IMR-90 (cell line): ENCODE measurements at regions not wholly inside any gene's neighbourhood (a gene's known extent, or its start where the extent isn't known, plus 50 kb on each side); places are given as distances from the start of the nearest gene placed in this dataset.

Experiments
- ATAC-seq: fragments of 200-7000 bp; cut with Tn5 transposase; 2 replicates; pipeline ENCODE4 v1.9.1; 2020; ENCODE audit warnings: low read depth, mild to moderate bottlenecking, moderate library complexity
- BruUV-seq: library from RNA; stranded (reverse); fragments of 400-500 nt; replicated peaks from 2 replicates; lab custom pipeline; 2021; lab: Mats Ljungman, UMichigan
- CTCF ChIA-PET: fragments of 300-600 bp; formaldehyde crosslinking; extraction: SDS; loops from one replicate; lab custom pipeline; 2021; ENCODE audit warnings: antibody characterized with exemption; lab: Yijun Ruan, JAX
- POLR2A ChIA-PET: fragments of 300-600 bp; sonication (Branson Sonifier 250); formaldehyde crosslinking; loops from one replicate; lab custom pipeline; 2022; ENCODE audit warnings: antibody characterized with exemption; ENCODE audit not compliant: unreplicated experiment; lab: Charles Lee
- DNase-seq: peaks from one replicate; pipeline ENCODE4 v3.0.0; 2013
- H2AFZ ChIP-seq: replicated peaks from 2 replicates; pipeline ENCODE3; 2013; ENCODE audit warnings: low read length, mild to moderate bottlenecking; ENCODE audit not compliant: poor library complexity
- H2AK5ac ChIP-seq: 2 replicates; pipeline ENCODE4 v1.6.1; 2013; ENCODE audit warnings: low read depth, low read length, inconsistent platforms
- H2AK9ac ChIP-seq: replicated peaks from 2 replicates; pipeline ENCODE3; 2013; ENCODE audit warnings: mild to moderate bottlenecking, low read depth, low read length, moderate library complexity; ENCODE audit not compliant: poor library complexity
- H2BK120ac ChIP-seq: 2 replicates; pipeline ENCODE4 v1.6.1; 2013; ENCODE audit warnings: low read depth, low read length, inconsistent platforms
- H2BK15ac ChIP-seq: 3 replicates; pipeline ENCODE4 v1.6.1; 2013; ENCODE audit warnings: low read depth, low read length, inconsistent platforms
- H2BK20ac ChIP-seq: 2 replicates; pipeline ENCODE4 v1.6.1; 2013; ENCODE audit warnings: low read depth, mild to moderate bottlenecking, inconsistent platforms, low read length, moderate library complexity
- H2BK5ac ChIP-seq: 2 replicates; pipeline ENCODE4 v1.6.1; 2013; ENCODE audit warnings: mild to moderate bottlenecking, low read depth, low read length, inconsistent platforms; ENCODE audit not compliant: poor library complexity, severe bottlenecking
- H3K14ac ChIP-seq: replicated peaks from 2 replicates; pipeline ENCODE4 v1.6.1; 2013; ENCODE audit warnings: low read depth, low read length, inconsistent platforms
- H3K18ac ChIP-seq: 2 replicates; pipeline ENCODE4 v1.6.1; 2013; ENCODE audit warnings: low read depth, low read length, control low read depth
- H3K23ac ChIP-seq: 2 replicates; pipeline ENCODE4 v1.6.1; 2013; ENCODE audit warnings: low read depth, low read length, inconsistent platforms
- H3K27ac ChIP-seq: 2 replicates; pipeline ENCODE4 v1.5.1; 2013; ENCODE audit warnings: mild to moderate bottlenecking, control low read depth, low read length; ENCODE audit not compliant: insufficient read depth
- H3K27me3 ChIP-seq: 2 replicates; pipeline ENCODE4 v1.6.1; 2013; ENCODE audit warnings: low read length; ENCODE audit not compliant: control insufficient read depth, insufficient read depth
- H3K36me3 ChIP-seq: 2 replicates; pipeline ENCODE4 v1.6.1; 2013; ENCODE audit warnings: low read length, mixed read lengths; ENCODE audit not compliant: control insufficient read depth, insufficient read depth
- H3K4ac ChIP-seq: 2 replicates; pipeline ENCODE4 v1.6.1; 2013; ENCODE audit warnings: low read depth, low read length, inconsistent platforms
- H3K4me1 ChIP-seq: 2 replicates; pipeline ENCODE4 v1.6.1; 2013; ENCODE audit warnings: low read length, mixed read lengths; ENCODE audit not compliant: control insufficient read depth, insufficient read depth
- H3K4me2 ChIP-seq: 2 replicates; pipeline ENCODE4 v1.6.1; 2013; ENCODE audit warnings: low read depth, mild to moderate bottlenecking, control low read depth, low read length, moderate library complexity
- H3K4me3 ChIP-seq: 2 replicates; pipeline ENCODE4 v1.5.1; 2013; ENCODE audit warnings: low read depth, mild to moderate bottlenecking, control low read depth, low read length, moderate library complexity; ENCODE audit not compliant: insufficient read depth
- H3K56ac ChIP-seq: 2 replicates; pipeline ENCODE4 v1.6.1; 2013; ENCODE audit warnings: low read length, inconsistent platforms; ENCODE audit not compliant: insufficient read depth; ENCODE audit errors: extremely low read depth
- H3K79me1 ChIP-seq, 2 experiments: 2 replicates each; pipeline ENCODE4 v1.6.1; 2013; ENCODE audit warnings: low read length in 2 of 2, inconsistent platforms in 1 of 2, low read depth in 1 of 2
- H3K9ac ChIP-seq: 2 replicates; pipeline ENCODE4 v1.6.1; 2013; ENCODE audit warnings: low read depth, low read length, control low read depth
- H3K9me1 ChIP-seq: 2 replicates; pipeline ENCODE4 v1.6.1; 2013; ENCODE audit warnings: low read length, inconsistent platforms; ENCODE audit not compliant: insufficient read depth
- H3K9me3 ChIP-seq: 2 replicates; pipeline ENCODE4 v1.6.1; 2013; ENCODE audit warnings: low read length; ENCODE audit not compliant: control insufficient read depth, insufficient read depth
- H4K20me1 ChIP-seq: 2 replicates; pipeline ENCODE4 v1.6.1; 2013; ENCODE audit warnings: low read length, inconsistent platforms; ENCODE audit not compliant: insufficient read depth
- H4K5ac ChIP-seq: 2 replicates; pipeline ENCODE4 v1.6.1; 2013; ENCODE audit warnings: mild to moderate bottlenecking, low read depth, low read length, control low read depth
- H4K8ac ChIP-seq, 2 experiments: 2 replicates each; pipeline ENCODE4 v1.6.1; 2013; ENCODE audit warnings: low read depth in 2 of 2, low read length in 2 of 2, control low read depth in 1 of 2, inconsistent platforms in 1 of 2
- H4K91ac ChIP-seq: 2 replicates; pipeline ENCODE4 v1.6.1; 2013; ENCODE audit warnings: low read depth, low read length, inconsistent platforms; ENCODE audit not compliant: insufficient read depth
- BHLHE40 ChIP-seq: fragments of 150-350 bp; IDR thresholded peaks from 2 replicates; pipeline ENCODE4 v1.6.1; 2016; ENCODE audit warnings: mild to moderate bottlenecking, low read depth, low read length
- CTCF ChIP-seq: conservative IDR thresholded peaks from 2 replicates; pipeline ENCODE4 v1.5.1; 2012; ENCODE audit warnings: mild to moderate bottlenecking, low read depth, low read length, improper control_type of control experiment
- ELK1 ChIP-seq: fragments of 150-350 bp; IDR thresholded peaks from 2 replicates; pipeline ENCODE4 v1.6.1; 2016; ENCODE audit warnings: low read depth, mild to moderate bottlenecking, low read length, moderate library complexity, borderline replicate concordance
- FOS ChIP-seq: fragments of 150-350 bp; IDR thresholded peaks from 2 replicates; pipeline ENCODE4 v1.6.1; 2016; ENCODE audit warnings: low read depth, low read length
- MAFK ChIP-seq: IDR thresholded peaks from 2 replicates; pipeline ENCODE4 v1.6.1; 2012; ENCODE audit warnings: low read depth, low read length, improper control_type of control experiment
- MAZ ChIP-seq: IDR thresholded peaks from 2 replicates; pipeline ENCODE4 v1.6.1; 2012; ENCODE audit warnings: low read depth, mild to moderate bottlenecking, low read length, improper control_type of control experiment, moderate library complexity, borderline replicate concordance
- NFE2L2 ChIP-seq: fragments of 150-350 bp; IDR thresholded peaks from 2 replicates; pipeline ENCODE4 v1.6.1; 2016; ENCODE audit warnings: low read depth, mild to moderate bottlenecking, low read length
- RAD21 ChIP-seq: IDR thresholded peaks from 2 replicates; pipeline ENCODE4 v1.6.1; 2012; ENCODE audit warnings: low read length, improper control_type of control experiment
- RCOR1 ChIP-seq: IDR thresholded peaks from 2 replicates; pipeline ENCODE4 v1.6.1; 2012; ENCODE audit warnings: mild to moderate bottlenecking, low read length, improper control_type of control experiment; ENCODE audit not compliant: insufficient replicate concordance
- RFX5 ChIP-seq: IDR thresholded peaks from 2 replicates; pipeline ENCODE4 v1.8.0; 2012; ENCODE audit warnings: low read depth, mild to moderate bottlenecking, low read length, moderate library complexity
- USF2 ChIP-seq: fragments of 150-350 bp; IDR thresholded peaks from 2 replicates; pipeline ENCODE4 v1.6.1; 2017; ENCODE audit warnings: mild to moderate bottlenecking, antibody characterized with exemption, low read length, low read depth
- WGBS, 2 experiments: methylation state at CpG; one replicate each; pipeline versions ENCODE4 v1.1.5 to v1.1.7; 2013; ENCODE audit warnings: missing lambda C conversion rate in 2 of 2; ENCODE audit not compliant: insufficient read length in 1 of 2; ENCODE audit errors: extremely low coverage in 2 of 2; 5-methylcytosine and 5-hydroxymethylcytosine counted together
- dilution Hi-C: fragments of 300-500 bp; cut with HindIII; formaldehyde crosslinking; loops from one replicate; pipeline ENCODE4 v1.14.3; 2018; ENCODE audit warnings: low sequenced_read_pairs; ENCODE audit not compliant: unreplicated experiment
- in situ Hi-C: fragments of 300-500 bp; cut with MboI; formaldehyde crosslinking; loops from 3 replicates; pipeline ENCODE4 v1.14.3; 2019; ENCODE audit warnings: low sequenced_read_pairs, inconsistent platforms, mixed read lengths
- intact Hi-C: fragments of 100-400 bp; cut with micrococcal nuclease; formaldehyde crosslinking; loops from 2 replicates; pipeline ENCODE4 v1.10.0; 2022

- H3K36me3 ChIP-seq: no peaks in the 10 kb centered on the region
- H3K9ac ChIP-seq: no peak overlapping the region
- no peaks in the 10 kb centered on the region for H4K20me1 ChIP-seq
- no CpG with 5 or more reads among the region's 3 CpGs for WGBS, 2 experiments
- H4K8ac ChIP-seq: peak overlapping the region; percentile 47 to 57; a peak in 3 of 4 replicates
- DNase-seq (peak; percentile 63), ATAC-seq (peak; percentile 90)
- H3K4me1 ChIP-seq: peaks cover 8% of the 10 kb centered on the region; the same call in 1 of the 2 replicates
- BruUV-seq: no TSS peak
- H3K4me2 ChIP-seq: no peak overlapping the region
- H3K4ac ChIP-seq: peak overlapping the region; percentile 55
- no peak overlapping the region for H2AFZ ChIP-seq
- H3K27ac ChIP-seq: no peak overlapping the region
- peak overlapping the region; percentile 74; the same call in 1 of the 2 replicates for H2AK5ac ChIP-seq
- POLR2A ChIA-PET: no interaction called here
- TF ChIP-seq CTCF: no peak
- no peak for TF ChIP-seq RAD21
- TF ChIP-seq ELK1: no peak
- no peak for TF ChIP-seq NFE2L2
- no peak for TF ChIP-seq RFX5
- TF ChIP-seq MAZ: no peak
- TF ChIP-seq USF2: no peak
- no peak for TF ChIP-seq MAFK
- no peak for TF ChIP-seq FOS
- no peak for TF ChIP-seq BHLHE40
- no peak for TF ChIP-seq RCOR1
- H2BK15ac ChIP-seq: peak overlapping the region; percentile 69
- dilution Hi-C loops: no loop called here
- CTCF ChIA-PET: interaction anchor here (1.2 kb wide), 1 partner anchor 9 kb away, joined by 3 read pairs; no protein-coding TSS in a partner anchor
- H2BK20ac ChIP-seq: peak overlapping the region; percentile 45
- intact Hi-C loops: loop anchor here (5.0 kb wide), 1 partner anchor 71 kb away; no protein-coding TSS in a partner anchor
- no peak overlapping the region for H2BK5ac ChIP-seq
- H3K9me3 ChIP-seq: no peaks in the 10 kb centered on the region; the same call in 1 of the 2 replicates
- peak overlapping the region; percentile 48; the same call in 1 of the 2 replicates for H3K14ac ChIP-seq
- in situ Hi-C loops: no loop called here
- H3K56ac ChIP-seq: no peak overlapping the region
- H3K18ac ChIP-seq: 0 out of 2 replicates have a peak overlapping the region, but pooled peaks have one; percentile 21
- peak overlapping the region; percentile 71 for H2AK9ac ChIP-seq
- H4K91ac ChIP-seq: peak overlapping the region; percentile 4; the same call in 1 of the 2 replicates
- H2BK120ac ChIP-seq: peak overlapping the region; percentile 36
- peaks cover 4% of the 10 kb centered on the region for H3K9me1 ChIP-seq
- no peaks in the 10 kb centered on the region for H3K79me1 ChIP-seq
- 0 out of 2 replicates have a peak overlapping the region, but pooled peaks have one; percentile 0 for H3K23ac ChIP-seq
- 0 out of 2 replicates have a peak overlapping the region, but pooled peaks have one; percentile 16 for H4K5ac ChIP-seq
- H3K27me3 ChIP-seq: no peaks in the 10 kb centered on the region
- no peak overlapping the region for H3K4me3 ChIP-seq
These were observed 53.1 kb downstream of the GSX2 start for GRCh38 chr4:54152846-54153600.
